Activated T-cell treated with anti-CD3 and anti-CD28 coated beads, Interleukin-2, amount 50 U/mL, for 24 hours (primary cell): ENCODE measurements at regions not wholly inside any gene's neighbourhood (a gene's known extent, or its start where the extent isn't known, plus 50 kb on each side); places are given as distances from the start of the nearest gene placed in this dataset.

Experiments used
- DNase-seq: peaks from one replicate; pipeline ENCODE4 v3.0.0-alpha.2; 2020
- H3K27ac Mint-ChIP-seq: 2 replicates; pipeline ENCODE4 v1.8.0; 2020; ENCODE audit warnings: mild to moderate bottlenecking, mixed read lengths
- H3K27me3 Mint-ChIP-seq: 2 replicates; pipeline ENCODE4 v1.8.0; 2020; ENCODE audit warnings: mixed read lengths
- H3K36me3 Mint-ChIP-seq: 2 replicates; pipeline ENCODE4 v1.8.0; 2020; ENCODE audit warnings: low read depth, mixed read lengths
- H3K4me1 Mint-ChIP-seq: 2 replicates; pipeline ENCODE4 v1.8.0; 2020; ENCODE audit warnings: low read depth, mixed read lengths
- H3K4me3 Mint-ChIP-seq: 2 replicates; pipeline ENCODE4 v1.8.0; 2020; ENCODE audit warnings: mild to moderate bottlenecking, moderate library complexity, mixed read lengths
- H3K9me3 Mint-ChIP-seq: 2 replicates; pipeline ENCODE4 v1.8.0; 2020; ENCODE audit warnings: mixed read lengths

DNA sequence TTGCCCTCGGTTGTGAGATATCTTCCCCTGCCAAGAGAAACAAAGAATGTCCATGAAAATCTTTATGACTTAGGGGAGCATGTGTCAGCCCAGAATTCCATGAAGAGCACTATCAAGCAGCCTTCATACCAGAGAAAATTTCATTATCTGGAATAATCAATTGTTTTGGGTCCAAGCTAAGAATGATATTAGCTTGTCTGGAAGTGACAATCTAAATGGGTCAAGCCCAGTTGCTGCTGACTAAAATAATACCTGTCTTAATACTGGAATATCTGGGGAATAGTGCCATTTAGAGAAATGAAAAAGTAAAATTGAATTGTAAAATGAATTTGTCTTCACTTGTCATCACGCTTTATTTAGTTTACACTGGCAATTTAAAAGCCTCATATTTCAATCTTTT, 407.4 kb downstream of the PLA2G4A start:
- Mint-ChIP-seq H3K9me3 (peaks cover 5% of the 10 kb centered on the region), H3K4me1 (no peaks in the 10 kb centered on the region), H3K27ac (no peak overlapping the region), H3K27me3 (no peaks in the 10 kb centered on the region), H3K36me3 (no peaks in the 10 kb centered on the region), H3K4me3 (no peak overlapping the region)
- DNase-seq = no peak

GRCh38 chr1:187236676-187237075, 407.9 kb downstream of the PLA2G4A start:
- Mint-ChIP-seq H3K27ac (no peak overlapping the region), H3K27me3 (no peaks in the 10 kb centered on the region)

GRCh38 chr1:187237542-187237941, 408.8 kb downstream of the PLA2G4A start:
- Mint-ChIP-seq H3K4me3 (no peak overlapping the region), H3K36me3 (no peaks in the 10 kb centered on the region), H3K27me3 (no peaks in the 10 kb centered on the region), H3K27ac (no peak overlapping the region), H3K4me1 (no peaks in the 10 kb centered on the region), H3K9me3 (peaks cover 5% of the 10 kb centered on the region)
- no peak for DNase-seq

More at GRCh38 chr1:187236676-187237075, 407.9 kb downstream of the PLA2G4A start:
- peaks cover 5% of the 10 kb centered on the region for H3K9me3 Mint-ChIP-seq
- H3K36me3 Mint-ChIP-seq = no peaks in the 10 kb centered on the region
- no peak for DNase-seq
- H3K4me1 Mint-ChIP-seq = no peaks in the 10 kb centered on the region
- H3K4me3 Mint-ChIP-seq = no peak overlapping the region

DNA sequence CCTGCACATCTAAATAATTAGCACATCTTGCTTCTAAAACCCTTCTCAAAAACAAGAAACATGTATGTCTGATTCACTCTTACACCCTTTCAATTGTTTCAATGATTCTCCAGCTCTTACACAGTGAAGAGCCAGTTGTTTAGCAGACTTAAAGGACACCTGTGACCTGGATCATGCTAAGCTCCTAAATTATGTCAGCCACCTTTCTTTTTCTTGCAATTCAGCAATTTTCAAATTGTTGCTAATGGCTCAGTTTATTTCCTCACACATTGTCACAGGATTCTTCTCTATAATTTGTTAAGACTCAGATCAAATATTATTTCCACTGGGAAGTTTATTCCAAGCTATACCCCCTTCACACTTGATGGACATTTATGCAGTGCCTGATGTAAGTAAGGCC, 413.2 kb downstream of the PLA2G4A start:
- no peak overlapping the region for H3K4me3 Mint-ChIP-seq
- no peaks in the 10 kb centered on the region for H3K27me3 Mint-ChIP-seq
- no peaks in the 10 kb centered on the region for H3K36me3 Mint-ChIP-seq
- no peak for DNase-seq
- no peaks in the 10 kb centered on the region for H3K4me1 Mint-ChIP-seq
- no peak overlapping the region for H3K27ac Mint-ChIP-seq
- H3K9me3 Mint-ChIP-seq = peaks cover 6% of the 10 kb centered on the region

DNA sequence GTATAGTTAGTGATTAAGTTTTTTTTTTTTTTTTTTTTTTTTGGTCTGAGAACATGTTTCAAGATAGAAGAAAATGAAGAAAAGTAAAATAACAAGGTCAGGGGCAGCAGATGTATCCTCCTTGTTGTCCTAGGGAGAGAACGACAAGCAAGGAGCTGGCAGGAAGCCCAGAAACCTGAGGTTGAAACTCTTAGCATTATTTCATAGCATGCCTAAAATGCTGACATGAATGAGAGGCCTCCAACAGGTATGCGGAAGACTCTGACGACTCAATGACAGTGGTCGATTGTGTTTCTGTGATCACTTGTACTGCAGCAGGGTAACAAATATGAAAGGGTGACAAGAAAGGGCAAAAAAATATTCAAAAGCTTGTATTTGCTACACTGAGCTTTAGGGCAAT, 415.9 kb downstream of the PLA2G4A start:
- Mint-ChIP-seq H3K36me3 (no peaks in the 10 kb centered on the region), H3K4me3 (no peak overlapping the region), H3K27ac (no peak overlapping the region), H3K4me1 (no peaks in the 10 kb centered on the region), H3K9me3 (peaks cover 11% of the 10 kb centered on the region), H3K27me3 (no peaks in the 10 kb centered on the region)
- no peak for DNase-seq

DNA sequence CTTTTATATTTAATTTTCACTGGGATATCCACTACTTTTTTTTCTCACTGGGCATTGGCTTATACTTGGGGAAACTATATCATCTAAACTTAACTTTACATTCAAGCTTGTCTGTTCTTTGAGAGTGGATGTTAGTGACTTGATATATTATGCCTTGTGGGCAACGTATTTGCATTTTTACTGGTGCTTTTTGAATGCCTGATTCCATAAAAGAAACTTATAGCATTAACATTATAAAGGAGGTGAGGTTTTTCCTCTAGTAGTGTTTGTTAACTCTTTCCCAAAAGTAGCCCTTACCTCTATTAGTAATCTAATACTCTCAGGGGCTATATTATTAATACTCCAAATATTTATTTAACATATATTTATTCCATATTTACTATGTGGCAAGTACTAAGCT, 416.5 kb downstream of the PLA2G4A start:
- Mint-ChIP-seq H3K4me1 (no peaks in the 10 kb centered on the region), H3K4me3 (no peak overlapping the region), H3K36me3 (no peaks in the 10 kb centered on the region), H3K9me3 (peaks cover 11% of the 10 kb centered on the region), H3K27ac (no peak overlapping the region), H3K27me3 (no peaks in the 10 kb centered on the region)
- DNase-seq = no peak

- Mint-ChIP-seq H3K27me3 (no peaks in the 10 kb centered on the region), H3K9me3 (peaks cover 11% of the 10 kb centered on the region), H3K36me3 (no peaks in the 10 kb centered on the region), H3K4me1 (no peaks in the 10 kb centered on the region), H3K4me3 (no peak overlapping the region), H3K27ac (no peak overlapping the region)
- DNase-seq = no peak
Measured at GRCh38 chr1:187249196-187249595, 420.4 kb downstream of the PLA2G4A start.

DNA sequence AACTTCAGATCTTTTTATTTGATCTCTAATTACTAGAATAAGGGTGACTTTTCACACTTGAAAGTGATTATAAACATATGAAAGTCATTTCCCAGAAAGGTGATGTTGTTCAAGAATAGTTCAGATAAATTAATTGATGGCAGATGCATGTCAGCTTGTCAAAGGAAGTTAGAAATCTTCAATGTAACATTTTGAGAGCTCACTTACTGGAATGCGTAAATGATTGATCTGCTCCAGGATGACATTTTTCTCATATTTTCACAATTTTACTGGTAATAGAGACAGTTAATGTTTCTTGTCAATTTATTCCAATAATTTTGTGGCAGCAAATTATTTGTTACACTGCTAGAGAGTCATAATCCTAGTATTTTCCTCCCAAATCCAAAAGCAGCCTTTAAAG, 424.2 kb downstream of the PLA2G4A start:
- Mint-ChIP-seq H3K4me1 (no peaks in the 10 kb centered on the region), H3K9me3 (no peaks in the 10 kb centered on the region), H3K36me3 (no peaks in the 10 kb centered on the region), H3K27me3 (no peaks in the 10 kb centered on the region), H3K27ac (no peak overlapping the region), H3K4me3 (no peak overlapping the region)
- DNase-seq = no peak

DNA sequence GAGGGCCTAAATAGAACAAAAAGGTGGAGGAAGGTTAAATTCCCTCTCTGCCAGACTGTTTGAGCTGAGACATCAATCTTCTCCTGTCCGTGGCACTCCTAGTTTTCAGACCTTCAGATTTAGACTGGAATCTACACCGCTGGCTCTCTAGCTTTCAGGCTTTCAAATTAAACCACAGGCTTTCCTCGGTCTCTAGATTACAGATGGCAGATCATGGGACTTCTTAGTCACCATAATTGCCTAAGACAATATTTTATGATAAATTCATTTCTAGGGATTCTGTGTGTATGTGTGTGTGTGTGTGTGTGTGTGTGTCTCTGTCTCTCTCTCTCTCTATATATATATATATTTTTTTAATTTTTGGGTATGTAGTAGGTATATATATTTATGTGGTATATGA, 428.7 kb downstream of the PLA2G4A start:
- H3K4me1 Mint-ChIP-seq = no peaks in the 10 kb centered on the region

GRCh38 chr1:187261637-187262036, 432.9 kb downstream of the PLA2G4A start:
- Mint-ChIP-seq H3K27me3 (no peaks in the 10 kb centered on the region), H3K4me1 (no peaks in the 10 kb centered on the region), H3K27ac (no peak overlapping the region), H3K4me3 (no peak overlapping the region), H3K9me3 (no peaks in the 10 kb centered on the region), H3K36me3 (no peaks in the 10 kb centered on the region)
- DNase-seq = no peak

More for the DNA sequence above, 428.7 kb downstream of the PLA2G4A start:
- H3K36me3 Mint-ChIP-seq = no peaks in the 10 kb centered on the region
- no peaks in the 10 kb centered on the region for H3K9me3 Mint-ChIP-seq
- no peak for DNase-seq
- no peak overlapping the region for H3K27ac Mint-ChIP-seq
- H3K4me3 Mint-ChIP-seq = no peak overlapping the region
- H3K27me3 Mint-ChIP-seq = no peaks in the 10 kb centered on the region

DNA sequence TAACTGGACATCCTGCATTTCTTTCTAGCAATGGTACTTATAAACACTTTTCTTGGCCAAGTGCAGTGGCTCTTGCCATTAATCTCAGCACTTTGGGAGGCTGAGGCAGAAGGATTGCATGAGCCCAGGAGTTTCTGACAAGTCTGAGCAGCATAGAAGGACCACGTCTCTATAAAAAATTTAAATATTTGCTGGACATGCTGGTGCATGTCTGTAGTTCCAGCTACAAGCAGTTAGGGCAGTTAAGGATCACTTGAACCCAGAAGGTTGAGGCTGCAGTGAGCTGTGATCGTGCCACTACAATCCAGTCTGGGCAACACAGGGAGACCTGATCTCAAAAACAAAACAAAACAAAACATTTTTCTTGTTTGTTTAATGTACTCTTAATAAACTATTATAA, 434.0 kb downstream of the PLA2G4A start:
- H3K27me3 Mint-ChIP-seq = no peaks in the 10 kb centered on the region
- DNase-seq = no peak
- H3K4me3 Mint-ChIP-seq = no peak overlapping the region
- H3K9me3 Mint-ChIP-seq = no peaks in the 10 kb centered on the region
- H3K27ac Mint-ChIP-seq = no peak overlapping the region
- no peaks in the 10 kb centered on the region for H3K4me1 Mint-ChIP-seq
- H3K36me3 Mint-ChIP-seq = no peaks in the 10 kb centered on the region

- Mint-ChIP-seq H3K4me1 (no peaks in the 10 kb centered on the region), H3K9me3 (no peaks in the 10 kb centered on the region), H3K27ac (no peak overlapping the region), H3K27me3 (no peaks in the 10 kb centered on the region), H3K4me3 (no peak overlapping the region), H3K36me3 (no peaks in the 10 kb centered on the region)
- DNase-seq = no peak
Measured at GRCh38 chr1:187264995-187265602, 436.4 kb downstream of the PLA2G4A start.

DNA sequence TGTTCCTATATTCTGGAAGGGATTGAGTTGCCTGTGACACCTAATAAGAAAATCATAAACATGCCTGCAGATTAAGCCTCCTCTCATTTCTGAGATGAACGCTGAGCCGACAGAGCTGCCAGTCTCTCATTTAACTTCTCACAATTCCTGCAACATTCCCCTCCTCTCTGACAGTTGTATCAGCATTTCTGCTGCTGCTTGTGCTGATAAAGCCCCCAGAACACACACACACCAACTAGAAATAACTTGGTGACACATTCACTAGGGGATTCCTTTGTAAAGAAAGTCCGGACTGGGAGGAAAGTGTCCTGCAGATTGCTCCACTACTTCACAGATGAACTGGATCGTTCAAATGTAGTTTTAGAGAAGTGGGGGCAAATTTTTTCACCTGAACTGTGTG, 437.3 kb downstream of the PLA2G4A start:
- DNase-seq = no peak
- Mint-ChIP-seq H3K27me3 (no peaks in the 10 kb centered on the region), H3K4me3 (no peak overlapping the region), H3K4me1 (no peaks in the 10 kb centered on the region), H3K27ac (no peak overlapping the region), H3K9me3 (no peaks in the 10 kb centered on the region), H3K36me3 (no peaks in the 10 kb centered on the region)

DNA sequence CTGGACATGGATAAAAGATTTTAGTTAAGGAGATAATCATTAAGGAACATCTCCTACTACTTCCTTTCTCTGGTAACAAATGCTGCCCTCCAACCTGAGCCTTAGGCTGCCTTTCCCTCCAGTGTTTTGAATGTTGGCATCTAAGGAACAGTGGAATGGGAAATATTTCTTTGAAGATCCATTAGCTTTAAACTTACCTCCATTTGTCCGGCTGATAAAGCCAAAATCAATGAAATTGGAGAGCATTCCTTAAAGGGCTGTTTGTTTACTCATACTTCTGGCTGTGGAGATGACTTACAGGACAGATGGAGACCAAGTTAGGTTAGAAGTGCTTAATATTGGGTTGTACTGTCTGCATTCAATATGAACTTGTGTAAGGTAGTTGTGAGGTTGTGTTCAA, 439.1 kb downstream of the PLA2G4A start:
- Mint-ChIP-seq H3K27ac (no peak overlapping the region), H3K36me3 (no peaks in the 10 kb centered on the region), H3K4me1 (no peaks in the 10 kb centered on the region), H3K4me3 (no peak overlapping the region), H3K9me3 (no peaks in the 10 kb centered on the region), H3K27me3 (no peaks in the 10 kb centered on the region)
- no peak for DNase-seq

DNA sequence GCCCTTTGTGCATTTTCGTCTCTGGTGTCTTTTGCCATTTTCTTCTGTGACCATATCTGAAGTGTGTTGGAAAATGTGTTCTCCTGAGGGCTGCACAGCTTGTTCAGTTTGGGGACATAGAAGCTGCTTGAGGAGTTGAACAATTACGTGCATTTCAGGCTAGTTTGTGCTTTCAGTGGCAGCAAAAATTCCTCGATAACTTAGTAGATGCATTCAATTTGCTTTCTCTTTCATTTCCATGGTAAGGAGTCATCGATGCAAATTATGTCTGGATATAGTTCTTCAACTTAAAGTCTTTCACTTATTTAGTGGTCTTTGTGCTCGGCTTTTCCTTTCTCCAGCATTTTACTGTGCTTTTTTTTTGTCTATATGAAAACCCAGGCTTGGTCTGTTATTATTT, 441.5 kb downstream of the PLA2G4A start:
- no peaks in the 10 kb centered on the region for H3K27me3 Mint-ChIP-seq
- no peaks in the 10 kb centered on the region for H3K9me3 Mint-ChIP-seq
- H3K4me1 Mint-ChIP-seq = peaks cover 3% of the 10 kb centered on the region
- no peak for DNase-seq
- no peak overlapping the region for H3K4me3 Mint-ChIP-seq
- H3K27ac Mint-ChIP-seq = no peak overlapping the region
- H3K36me3 Mint-ChIP-seq = no peaks in the 10 kb centered on the region

GRCh38 chr1:187275346-187275745, 446.6 kb downstream of the PLA2G4A start:
- no peak overlapping the region for H3K4me3 Mint-ChIP-seq
- DNase-seq = no peak
- peaks cover 3% of the 10 kb centered on the region for H3K4me1 Mint-ChIP-seq
- H3K27ac Mint-ChIP-seq = no peak overlapping the region
- no peaks in the 10 kb centered on the region for H3K27me3 Mint-ChIP-seq
- H3K36me3 Mint-ChIP-seq = no peaks in the 10 kb centered on the region
- no peaks in the 10 kb centered on the region for H3K9me3 Mint-ChIP-seq
